ENCODE measurements at regions not wholly inside any gene's neighbourhood (a gene's known extent, or its start where the extent isn't known, plus 50 kb on each side); places are given as distances from the start of the nearest gene placed in this dataset.
"Not testable (repeated sequence)": the region's sequence is repeated elsewhere in the genome, so short reads cannot be mapped to it uniquely, and the experiment has no call there.

DNA sequence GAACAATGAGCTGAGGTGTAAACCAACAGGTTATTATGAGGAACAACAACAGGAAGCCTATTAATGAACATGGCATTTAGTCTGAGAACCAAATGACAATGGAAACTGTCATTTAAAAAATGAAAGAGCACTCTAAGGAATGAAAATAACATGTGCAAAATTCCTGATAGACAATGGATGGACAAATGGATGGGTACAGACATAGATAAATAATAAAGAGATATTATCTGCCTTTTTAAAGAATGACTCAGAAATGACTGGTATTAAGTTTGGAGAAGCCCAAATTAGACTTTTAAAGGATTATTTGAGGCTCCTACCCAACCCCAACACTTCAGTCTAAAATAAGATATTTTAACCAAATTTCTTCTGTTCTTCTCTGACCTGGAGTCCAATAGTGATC is 650.5 kb upstream of the ZNF385D start:
- intact Hi-C loops (cut with DNase I) = no loop called here
- ATAC-seq = no peak
- no peak for DNase-seq

DNA sequence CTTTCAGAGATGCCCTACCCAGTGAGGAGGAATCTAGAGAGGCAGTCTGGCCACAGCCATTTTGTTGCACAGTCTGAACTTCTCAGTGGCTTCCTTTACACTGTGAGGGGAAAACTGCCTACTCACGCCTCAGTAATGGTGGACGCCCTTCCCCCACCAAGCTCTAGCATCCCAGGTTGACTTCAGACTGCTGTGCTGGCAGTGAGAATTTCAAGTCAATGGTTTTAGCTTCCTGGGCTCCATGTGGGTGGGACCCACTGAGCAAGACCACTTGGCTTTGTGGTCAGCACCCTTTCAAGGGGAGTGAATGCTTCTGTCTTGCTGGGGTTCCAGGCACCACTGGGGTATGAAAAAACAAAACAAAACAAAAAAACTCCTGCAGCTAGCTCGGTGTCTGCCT is 663.2 kb upstream of the ZNF385D start:
- intact Hi-C loops (cut with DNase I) = no loop called here
- DNase-seq = no peak
- ATAC-seq = no peak

DNA sequence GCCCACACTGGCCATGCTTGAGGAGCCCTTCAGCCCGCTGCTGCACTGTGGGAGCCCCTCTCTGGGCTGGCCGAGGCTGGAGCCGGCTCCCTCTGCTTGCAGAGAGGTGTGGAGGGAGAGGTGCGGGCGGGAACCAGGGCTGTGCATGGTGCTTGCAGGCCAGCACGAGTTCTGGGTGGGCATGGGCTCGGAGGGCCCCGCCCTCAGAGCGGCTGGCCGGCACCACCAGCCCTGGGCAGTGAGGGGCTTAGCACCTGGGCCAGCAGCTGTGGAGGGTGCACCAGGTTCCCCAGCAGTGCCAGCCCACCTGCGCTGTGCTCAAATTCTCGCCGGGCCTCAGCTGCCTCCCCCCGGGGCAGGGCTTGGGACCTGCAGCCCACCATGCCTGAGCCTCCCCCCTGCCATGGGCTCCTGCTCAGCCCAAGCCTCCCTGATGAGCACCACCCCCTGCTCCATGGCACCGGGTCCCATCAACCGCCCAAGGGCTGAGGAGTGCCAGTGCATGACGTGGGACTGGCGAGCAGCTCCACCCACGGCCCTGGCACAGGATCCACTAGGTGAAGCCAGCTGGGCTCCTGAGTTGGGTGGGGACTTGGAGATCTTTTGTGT is 665.9 kb upstream of the ZNF385D start:
- DNase-seq; intact Hi-C loops (cut with DNase I); ATAC-seq: not testable (repeated sequence)

DNA sequence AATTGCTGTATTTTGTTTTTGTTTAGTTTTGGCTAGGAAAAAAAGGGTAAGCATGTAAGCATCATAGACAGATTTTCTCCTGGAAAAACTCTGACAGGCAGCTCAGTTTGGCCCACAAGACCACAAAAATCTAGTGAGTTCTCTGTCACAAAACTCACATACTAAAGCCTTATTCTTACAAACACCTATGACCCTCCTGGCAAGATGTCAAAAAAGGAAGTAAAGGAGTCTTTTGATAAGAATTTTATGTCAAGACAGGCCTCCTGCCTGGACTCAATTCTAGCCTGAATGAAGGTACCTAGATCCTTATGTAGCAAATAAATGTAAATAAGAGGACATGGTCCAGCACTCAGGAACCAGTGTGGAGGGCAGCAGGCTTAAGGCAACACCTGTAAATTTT is 668.3 kb upstream of the ZNF385D start:
- intact Hi-C loops (cut with DNase I) = no loop called here
- DNase-seq (no peak), ATAC-seq (no peak)

DNA sequence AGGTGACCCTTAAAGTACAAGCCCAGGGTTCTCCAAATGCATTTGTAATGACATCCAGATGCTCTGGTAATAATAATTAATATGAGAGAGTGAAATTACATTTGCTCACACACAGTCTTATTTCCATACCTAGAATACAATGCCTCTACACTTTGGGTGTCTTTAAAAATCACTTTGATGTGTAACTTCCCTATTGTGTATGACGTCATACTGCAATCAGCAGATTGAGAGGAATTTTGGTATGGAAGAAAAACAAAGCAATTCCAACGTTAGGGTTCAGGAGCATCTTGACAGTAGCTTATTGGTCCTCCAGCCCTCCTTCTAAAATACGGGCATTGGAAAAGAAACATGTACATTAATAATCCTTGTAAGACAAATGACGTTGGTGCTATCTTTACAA is 670.6 kb upstream of the ZNF385D start:
- ATAC-seq = no peak
- intact Hi-C loops (cut with DNase I) = no loop called here
- DNase-seq = no peak

DNA sequence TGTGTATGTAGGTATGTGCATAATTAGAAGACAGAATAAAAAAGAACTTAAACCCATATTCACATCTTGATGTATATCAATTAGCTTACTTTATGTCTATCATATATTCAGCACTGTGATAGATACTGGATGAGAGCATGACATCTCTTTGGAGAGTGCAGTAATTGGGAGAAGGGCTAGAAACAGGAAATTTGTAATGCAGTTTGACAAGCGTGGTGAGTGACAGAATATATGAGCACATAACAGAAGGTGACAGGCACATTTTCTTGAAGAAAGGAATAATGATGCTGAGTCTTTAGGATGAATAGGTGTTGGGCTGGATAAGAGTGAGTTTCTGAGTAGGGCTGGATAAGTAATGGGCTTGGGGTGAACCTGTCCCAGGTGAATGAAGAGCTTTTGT is 680.3 kb upstream of the ZNF385D start:
- intact Hi-C loops (cut with DNase I) = no loop called here
- ATAC-seq (no peak), DNase-seq (no peak)

DNA sequence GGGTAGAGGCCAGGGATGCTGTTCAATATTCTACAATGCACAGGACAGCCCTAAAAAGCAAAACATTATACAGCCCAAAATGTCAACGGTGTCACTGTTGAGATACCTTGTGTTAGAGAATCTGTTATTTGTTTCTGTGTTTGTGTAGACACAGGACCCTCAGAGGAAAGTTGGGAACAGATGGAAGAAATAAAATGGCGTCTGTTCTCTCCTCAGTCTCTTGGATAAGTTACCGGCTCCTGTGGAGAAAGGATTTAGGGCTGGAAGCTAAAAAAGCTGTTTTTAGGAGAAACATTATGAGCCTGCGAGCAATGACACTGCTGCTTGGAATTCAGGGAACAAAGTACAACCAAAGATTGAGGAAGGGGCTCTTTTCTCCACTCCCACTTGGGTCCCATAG is 688.6 kb upstream of the ZNF385D start:
- no peak for DNase-seq
- intact Hi-C loops (cut with DNase I) = no loop called here
- ATAC-seq = no peak

DNA sequence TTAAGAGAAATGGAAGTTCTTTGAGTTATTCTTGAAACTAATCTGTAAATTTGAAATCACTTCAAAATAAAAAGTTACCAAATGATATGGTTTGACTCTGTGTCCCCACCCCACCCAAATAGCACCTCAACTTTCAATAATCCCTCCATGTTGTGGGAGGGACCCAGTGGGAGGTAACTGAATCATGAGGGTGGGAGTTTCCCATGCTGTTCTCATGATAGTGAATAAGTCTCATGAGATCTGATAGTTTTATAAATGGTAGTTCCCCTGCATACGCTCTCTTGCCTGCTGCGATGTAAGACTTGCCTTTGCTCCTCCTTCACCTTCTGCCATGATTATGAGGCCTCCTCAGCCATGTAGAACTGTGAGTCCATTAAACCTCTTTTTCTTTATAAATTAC is 690.7 kb upstream of the ZNF385D start:
- intact Hi-C loops (cut with DNase I) = no loop called here
- ATAC-seq = no peak
- no peak for DNase-seq

DNA sequence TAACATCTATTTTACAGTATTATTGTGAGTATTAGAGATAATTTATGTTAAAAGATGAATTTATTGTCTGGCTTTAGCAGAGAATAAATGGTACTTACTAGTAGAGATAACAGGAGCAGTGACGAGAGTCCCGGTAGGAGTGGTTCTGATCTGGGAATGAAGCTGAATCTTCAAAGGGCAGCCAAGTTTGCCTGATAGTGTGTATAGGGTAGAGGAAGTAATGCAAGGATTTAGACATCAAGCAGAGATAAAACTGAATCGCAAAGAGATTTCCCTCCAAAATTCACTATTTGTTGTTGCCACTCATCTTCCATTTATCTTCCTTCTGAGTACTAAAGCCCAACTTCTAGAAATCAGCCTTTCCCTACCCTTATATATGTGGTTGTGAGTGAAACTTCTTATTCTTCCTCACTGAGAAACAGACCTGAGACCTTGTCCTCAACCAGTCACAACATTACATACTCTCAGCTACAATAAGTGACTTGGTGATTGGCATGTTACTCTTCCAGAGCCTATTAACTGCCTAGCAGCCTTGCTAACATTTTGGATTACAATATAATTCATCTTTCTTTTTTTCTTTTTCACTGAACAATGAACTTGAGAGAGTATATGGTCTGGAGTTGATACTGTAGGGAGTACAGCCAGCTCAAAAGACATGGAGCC is 692.7 kb upstream of the ZNF385D start:
- intact Hi-C loops (cut with DNase I) = no loop called here
- ATAC-seq (no peak), DNase-seq (no peak)

DNA sequence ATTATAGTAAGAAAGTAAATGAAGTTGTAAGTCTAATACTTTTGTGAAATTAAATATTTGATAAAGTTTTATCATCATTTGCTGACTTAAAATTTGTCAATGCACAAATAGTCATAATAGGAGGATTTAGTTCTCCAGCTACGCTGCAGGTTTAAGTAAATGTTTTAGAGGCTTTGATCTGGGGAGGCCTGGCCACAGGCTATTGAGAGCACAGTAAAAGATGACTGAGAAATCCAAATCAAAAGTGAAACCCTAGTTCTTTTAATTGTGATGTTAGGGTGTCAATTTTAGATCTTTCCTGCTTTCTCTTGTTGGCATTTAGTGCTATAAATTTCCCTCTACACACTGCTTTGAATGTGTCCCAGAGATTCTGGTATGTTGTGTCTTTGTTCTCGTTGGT is 694.3 kb upstream of the ZNF385D start:
- DNase-seq; ATAC-seq; intact Hi-C loops (cut with DNase I): not testable (repeated sequence)

DNA sequence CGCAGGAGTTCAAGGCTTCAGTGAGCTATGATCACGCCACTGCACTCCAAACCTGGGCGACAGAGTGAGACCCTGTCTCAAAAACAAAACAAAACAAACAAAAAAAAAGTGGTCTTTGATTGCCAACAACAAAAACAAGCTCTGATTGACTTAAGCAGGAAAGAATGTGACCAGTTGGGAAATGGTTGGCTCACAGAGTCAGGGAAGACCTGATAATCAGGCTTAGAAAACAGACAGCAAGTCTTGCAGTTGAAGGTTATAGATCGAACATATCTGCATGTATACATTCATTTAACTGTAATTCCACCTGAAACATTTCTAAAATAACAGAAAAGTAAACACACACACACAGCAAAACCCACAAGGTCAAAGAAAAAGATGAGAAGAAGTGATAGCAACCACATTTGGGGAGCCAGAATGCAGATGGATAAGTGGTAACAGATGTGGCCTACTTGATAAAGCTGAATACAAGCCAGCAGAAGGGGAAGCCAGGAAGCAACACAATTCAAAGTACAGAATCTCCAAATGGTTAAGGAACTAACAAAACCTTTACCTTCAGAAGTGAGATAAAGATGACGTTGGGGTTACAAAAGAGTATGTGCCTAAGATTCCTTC is 699.9 kb upstream of the ZNF385D start:
- intact Hi-C loops (cut with DNase I) = no loop called here
- DNase-seq (no peak), ATAC-seq (no peak)

DNA sequence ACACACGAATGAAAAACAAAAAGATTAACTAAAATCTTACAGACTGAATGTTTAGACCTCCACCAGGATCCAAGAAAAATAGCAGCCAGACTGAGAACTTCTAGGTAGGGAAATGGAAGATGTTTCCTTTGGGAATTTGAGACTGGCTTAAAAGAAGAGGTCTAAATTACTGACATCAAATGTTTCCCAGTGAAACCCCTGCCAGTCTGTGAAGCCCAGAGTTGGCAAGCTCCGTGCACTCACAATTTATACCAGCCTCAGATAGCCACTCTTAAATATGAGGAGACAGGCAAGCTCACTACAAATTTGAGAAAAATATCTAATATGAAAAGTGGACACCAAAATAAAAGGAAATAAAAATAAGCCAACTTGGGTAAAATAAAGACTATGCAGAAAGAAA is 700.5 kb upstream of the ZNF385D start:
- ATAC-seq (no peak), DNase-seq (no peak)

DNA sequence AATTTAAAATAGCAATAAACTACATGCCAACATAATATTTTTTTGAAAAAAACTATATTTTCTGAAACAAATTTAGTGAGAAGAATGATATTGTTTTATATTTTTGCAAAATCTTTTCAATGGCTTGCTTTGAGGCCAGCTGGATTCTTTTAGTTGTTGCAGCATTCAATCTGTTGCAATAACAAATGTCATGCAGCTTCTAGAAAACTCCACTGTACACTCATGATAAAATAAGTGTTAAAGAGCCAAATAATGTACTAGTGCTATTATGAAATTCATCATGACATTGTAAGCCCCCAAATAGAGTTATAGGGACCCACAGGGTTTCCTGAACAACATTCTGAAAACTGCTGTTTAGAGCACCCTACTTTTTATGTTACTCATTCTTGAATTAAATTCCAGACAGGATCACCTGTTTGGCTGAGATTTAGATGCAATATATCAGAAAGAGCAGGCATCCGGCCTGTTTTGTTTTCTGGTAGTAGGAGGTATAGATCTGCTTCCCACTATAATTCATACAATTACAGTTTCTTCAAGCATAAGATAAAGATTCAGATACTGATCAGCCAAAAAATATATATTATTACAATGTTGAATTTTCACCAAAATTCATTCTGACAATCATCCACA is 703.0 kb upstream of the ZNF385D start:
- intact Hi-C loops (cut with DNase I) = no loop called here
- DNase-seq = no peak
- no peak for ATAC-seq

More for the DNA sequence above, 700.5 kb upstream of the ZNF385D start:
- intact Hi-C loops (cut with DNase I) = no loop called here

DNA sequence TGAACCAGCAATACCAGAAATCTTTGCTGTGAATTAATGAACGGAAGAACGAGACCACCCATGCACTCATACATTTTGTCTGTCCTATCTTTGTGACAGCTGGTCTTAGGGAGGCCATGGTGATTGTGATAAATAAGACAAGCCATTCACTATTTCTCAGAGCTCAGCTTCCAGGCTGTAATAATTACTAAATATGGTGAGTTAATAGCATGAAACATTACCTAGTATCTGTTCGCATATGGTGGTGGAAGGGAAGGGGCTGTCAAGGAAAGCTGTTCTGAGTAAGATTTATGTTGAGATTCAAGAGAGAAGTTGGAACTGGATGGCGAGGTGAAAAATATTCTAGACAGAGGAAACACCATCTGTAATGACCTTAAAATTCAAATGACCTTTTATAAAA is 719.0 kb upstream of the ZNF385D start:
- ATAC-seq = no peak
- no peak for DNase-seq
- intact Hi-C loops (cut with DNase I) = no loop called here

DNA sequence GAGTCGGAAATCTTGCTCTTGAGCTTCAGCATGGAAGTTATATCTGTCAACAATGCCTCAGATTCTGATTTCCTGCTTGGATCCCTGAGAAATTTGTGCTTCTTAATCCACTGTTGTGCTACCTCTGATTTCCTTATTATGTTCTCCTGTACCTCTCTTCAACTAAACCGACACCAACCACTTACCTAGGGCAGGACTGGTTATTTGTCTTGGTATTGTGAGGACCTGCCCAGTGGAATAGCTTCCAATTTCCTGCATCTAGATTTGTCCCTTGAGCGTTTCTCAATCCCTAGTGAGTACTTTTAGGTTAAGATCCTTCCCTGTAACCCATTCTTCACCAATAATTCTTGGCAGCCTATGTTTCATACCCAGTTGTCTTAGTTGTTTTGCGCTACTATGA is 720.5 kb upstream of the ZNF385D start:
- ATAC-seq (no peak), DNase-seq (no peak)
- intact Hi-C loops (cut with DNase I) = no loop called here

DNA sequence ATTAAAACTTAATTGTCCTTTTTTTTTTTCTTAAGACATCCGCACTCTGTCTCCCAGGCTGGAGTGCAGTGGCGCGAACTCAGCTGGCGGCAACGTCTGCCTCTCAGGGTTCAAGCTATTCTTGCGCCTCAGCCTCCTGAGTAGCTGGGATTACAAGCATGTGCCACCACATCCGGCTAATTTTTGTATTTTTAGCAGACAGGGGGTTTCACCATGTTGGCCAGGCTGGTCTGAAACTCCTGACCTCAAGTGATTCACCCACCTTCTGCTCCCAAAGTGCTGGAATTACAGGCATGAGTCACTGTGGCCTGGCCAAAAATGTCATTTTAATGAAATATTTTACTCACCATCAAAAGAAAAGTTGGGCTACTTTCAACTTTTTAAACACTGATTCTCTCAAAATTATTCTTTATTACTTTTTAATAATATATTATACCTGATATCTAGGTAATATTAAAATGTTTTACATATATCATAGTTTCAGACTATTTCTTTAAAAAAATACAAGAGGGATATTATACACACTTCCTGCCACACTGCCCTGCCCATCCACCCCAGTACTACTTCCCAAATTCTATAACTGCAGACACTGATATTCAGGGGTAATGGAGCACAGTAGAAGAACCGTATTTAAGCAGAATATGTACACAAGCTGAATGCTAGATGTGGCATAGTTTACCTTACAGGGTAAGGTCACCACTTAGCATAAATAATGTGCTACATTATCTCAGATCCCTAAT is 723.9 kb upstream of the ZNF385D start:
- DNase-seq (no peak), ATAC-seq (peak in 1 of 2 donors; percentile 35)
- intact Hi-C loops (cut with DNase I) = no loop called here

DNA sequence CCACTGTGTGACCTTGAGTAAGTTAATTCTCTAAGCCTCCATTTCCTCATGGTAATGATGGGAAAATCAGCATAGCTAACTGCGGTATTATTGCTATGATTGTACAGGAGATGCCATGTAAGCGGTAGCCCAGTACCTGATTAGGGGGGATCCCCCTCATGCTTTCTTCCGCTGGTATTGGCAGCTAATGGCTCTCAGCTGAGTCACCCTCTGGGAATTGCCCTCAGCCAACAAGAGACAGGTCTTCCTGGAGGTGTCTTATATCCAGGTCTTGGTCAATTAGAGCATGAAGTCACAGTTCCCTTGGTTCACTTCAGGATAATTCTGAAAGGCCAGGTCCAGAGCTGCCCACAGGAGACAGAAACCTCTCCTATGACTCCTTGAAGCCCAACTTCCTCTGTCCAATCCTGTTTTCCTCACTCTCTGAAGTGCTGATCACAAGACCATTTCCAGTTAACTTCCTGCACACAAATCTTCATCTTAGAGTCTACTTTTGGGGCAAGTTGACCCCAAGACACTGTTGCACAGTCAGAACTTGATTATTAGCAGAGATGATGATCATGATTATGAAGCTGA is 724.7 kb upstream of the ZNF385D start:
- intact Hi-C loops (cut with DNase I) = no loop called here
- DNase-seq (no peak), ATAC-seq (no peak)

DNA sequence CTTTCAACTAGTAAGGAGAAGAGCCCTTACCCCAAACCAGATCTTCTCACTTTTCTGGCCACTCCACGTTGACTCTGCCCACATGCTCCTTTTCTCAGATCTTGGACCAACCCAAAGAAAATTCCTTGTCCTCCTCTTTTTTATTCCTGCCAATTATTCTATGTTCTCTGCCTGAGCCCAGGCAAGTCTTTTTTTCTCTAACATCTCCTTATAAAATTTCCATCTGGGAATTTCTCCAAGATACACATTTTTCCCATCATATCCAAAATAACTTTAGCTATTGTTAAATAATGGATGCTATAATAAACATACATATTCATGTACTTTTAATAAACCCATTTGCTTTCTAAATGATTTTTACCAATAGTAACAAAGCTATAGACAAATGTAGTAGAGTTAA is 726.0 kb upstream of the ZNF385D start:
- intact Hi-C loops (cut with DNase I) = no loop called here
- DNase-seq (no peak), ATAC-seq (no peak)

DNA sequence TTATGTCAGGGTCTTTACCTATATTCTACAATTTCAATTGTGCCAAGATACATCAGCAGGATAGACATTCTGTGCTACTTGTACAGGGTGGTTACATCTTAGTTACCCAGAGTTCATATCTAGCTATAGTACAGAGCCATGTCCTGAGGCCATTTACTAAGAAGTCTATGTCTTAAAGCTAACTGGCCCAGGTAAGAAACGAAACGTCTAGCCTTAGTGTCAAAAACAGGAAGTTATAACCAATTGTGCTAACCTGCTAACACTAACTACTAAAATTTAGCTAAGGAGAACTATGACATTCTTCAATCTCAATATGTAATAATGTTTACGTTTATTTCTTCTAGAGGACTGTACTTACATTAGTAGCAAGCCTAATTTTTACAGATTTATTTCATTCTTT is 717.2 kb upstream of the UBE2E2 start:
- DNase-seq (no peak), ATAC-seq (no peak)
- intact Hi-C loops (cut with DNase I) = no loop called here

DNA sequence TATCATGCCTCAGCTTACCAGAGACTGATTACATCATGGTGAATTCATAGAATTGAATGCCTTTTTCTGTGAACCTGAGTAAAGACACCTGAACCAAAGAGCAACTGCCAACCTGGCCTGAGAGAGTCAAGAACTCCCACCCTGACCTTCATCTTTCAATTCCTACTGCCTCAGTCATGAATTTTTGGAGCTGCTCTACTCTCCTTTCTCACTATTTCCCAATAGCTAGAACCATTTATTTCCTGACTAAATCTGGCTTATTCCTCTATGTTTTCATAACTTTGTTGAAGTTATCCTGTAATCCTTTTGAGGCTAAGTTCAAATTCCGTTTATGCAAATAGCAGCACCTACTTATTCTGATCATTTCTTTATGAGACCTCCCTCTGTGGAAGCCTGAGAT is 712.4 kb upstream of the UBE2E2 start:
- intact Hi-C loops (cut with DNase I) = no loop called here
- ATAC-seq (no peak), DNase-seq (no peak)
